ENCODE measurements at regions not wholly inside any gene's neighbourhood (a gene's known extent, or its start where the extent isn't known, plus 50 kb on each side); places are given as distances from the start of the nearest gene placed in this dataset.

- H2AFZ ChIP-seq (ENCODE audit: low read depth, low read length) = peak overlapping the region; percentile 57; the same call in 1 of the 2 replicates
- peak overlapping the region; percentile 29; the same call in 1 of the 2 replicates for H3K9ac ChIP-seq (ENCODE audit: low read depth, low read length)
- H3K27me3 ChIP-seq (ENCODE audit: insufficient read depth, low read length, poor library complexity) = peaks cover 4% of the 10 kb centered on the region
- H3K4me3 ChIP-seq (ENCODE audit: low read depth in 1 of 2, low read length in 2 of 2) = peak overlapping the region in 1 of 2 experiments; percentile 28; a peak in 2 of 4 replicates
- TF ChIP-seq CTCF (IDR thresholded peaks at IDR 0.05; ENCODE audit: borderline replicate concordance, extremely low read depth, low read length, poor library complexity, severe bottlenecking) (no peak), EZH2 (IDR thresholded peaks at IDR 0.05; ENCODE audit: borderline replicate concordance, low read depth, low read length, severe bottlenecking) (no peak)
- H3K4me1 ChIP-seq (ENCODE audit: insufficient read depth, low read length) = peaks cover 85% of the 10 kb centered on the region
- H3K27ac ChIP-seq (ENCODE audit: low read length) = peak overlapping the region; percentile 81
- DNase-seq (peak; percentile 80), ATAC-seq (ENCODE audit: insufficient read depth, low read depth) (peak; percentile 52)
- H3K79me2 ChIP-seq (ENCODE audit: insufficient read depth, low read length) = no peaks in the 10 kb centered on the region
- H4K20me1 ChIP-seq (ENCODE audit: insufficient read depth, low read length) = peaks cover 16% of the 10 kb centered on the region
- H3K4me2 ChIP-seq (ENCODE audit: insufficient read depth, low read length) = peak overlapping the region; percentile 56
- H3K9me3 ChIP-seq (ENCODE audit: insufficient read depth, low read length, severe bottlenecking) = no peaks in the 10 kb centered on the region
- no peaks in the 10 kb centered on the region for H3K36me3 ChIP-seq (ENCODE audit: insufficient read depth, low read length)
Measured at GRCh38 chr13:31042481-31043165, 110.2 kb downstream of the TEX26 start.

- no peak for TF ChIP-seq EZH2 (IDR thresholded peaks at IDR 0.05; ENCODE audit: borderline replicate concordance, low read depth, low read length, severe bottlenecking)
- no peak for TF ChIP-seq CTCF (IDR thresholded peaks at IDR 0.05; ENCODE audit: borderline replicate concordance, extremely low read depth, low read length, poor library complexity, severe bottlenecking)
- Histone ChIP-seq H3K4me1 (ENCODE audit: insufficient read depth, low read length) (peaks cover 84% of the 10 kb centered on the region), H3K4me2 (ENCODE audit: insufficient read depth, low read length) (no peak overlapping the region), H3K79me2 (ENCODE audit: insufficient read depth, low read length) (no peaks in the 10 kb centered on the region), H3K9me3 (ENCODE audit: insufficient read depth, low read length, severe bottlenecking) (no peaks in the 10 kb centered on the region), H2AFZ (ENCODE audit: low read depth, low read length) (no peak overlapping the region), H3K36me3 (ENCODE audit: insufficient read depth, low read length) (no peaks in the 10 kb centered on the region), H3K4me3 (ENCODE audit: low read depth in 1 of 2, low read length in 2 of 2) (no peak overlapping the region), H3K9ac (ENCODE audit: low read depth, low read length) (no peak overlapping the region), H3K27me3 (ENCODE audit: insufficient read depth, low read length, poor library complexity) (peaks cover 4% of the 10 kb centered on the region), H3K27ac (ENCODE audit: low read length) (peak overlapping the region; percentile 29; the same call in 1 of the 2 replicates), H4K20me1 (ENCODE audit: insufficient read depth, low read length) (peaks cover 21% of the 10 kb centered on the region)
- DNase-seq (no peak), ATAC-seq (ENCODE audit: insufficient read depth, low read depth) (no peak)
Measured at GRCh38 chr13:31042049-31042448, 109.6 kb downstream of the TEX26 start.

GRCh38 chr13:31038834-31039552 lies 106.5 kb downstream of the TEX26 start:
- Histone ChIP-seq H3K9me3 (ENCODE audit: insufficient read depth, low read length, severe bottlenecking) (no peaks in the 10 kb centered on the region), H3K36me3 (ENCODE audit: insufficient read depth, low read length) (no peaks in the 10 kb centered on the region), H3K4me2 (ENCODE audit: insufficient read depth, low read length) (peak overlapping the region; percentile 16), H2AFZ (ENCODE audit: low read depth, low read length) (no peak overlapping the region), H4K20me1 (ENCODE audit: insufficient read depth, low read length) (peaks cover 21% of the 10 kb centered on the region), H3K4me3 (ENCODE audit: low read depth in 1 of 2, low read length in 2 of 2) (no peak overlapping the region), H3K27ac (ENCODE audit: low read length) (peak overlapping the region; percentile 12; the same call in 1 of the 2 replicates), H3K4me1 (ENCODE audit: insufficient read depth, low read length) (peaks cover 53% of the 10 kb centered on the region), H3K79me2 (ENCODE audit: insufficient read depth, low read length) (no peaks in the 10 kb centered on the region), H3K9ac (ENCODE audit: low read depth, low read length) (no peak overlapping the region), H3K27me3 (ENCODE audit: insufficient read depth, low read length, poor library complexity) (peaks cover 12% of the 10 kb centered on the region)
- ATAC-seq (ENCODE audit: insufficient read depth, low read depth) (peak; percentile 76), DNase-seq (peak; percentile 72)
- no peak for TF ChIP-seq CTCF (IDR thresholded peaks at IDR 0.05; ENCODE audit: borderline replicate concordance, extremely low read depth, low read length, poor library complexity, severe bottlenecking)
- no peak for TF ChIP-seq EZH2 (IDR thresholded peaks at IDR 0.05; ENCODE audit: borderline replicate concordance, low read depth, low read length, severe bottlenecking)
